ENCODE measurements at regions not wholly inside any gene's neighbourhood (a gene's known extent, or its start where the extent isn't known, plus 50 kb on each side); places are given as distances from the start of the nearest gene placed in this dataset.

- no TSS peak for BruUV-seq (replicated peaks)
- no peak overlapping the region for H3K4me3 ChIP-seq (replicated peaks in 1 of 3; ENCODE audit: insufficient read depth in 1 of 3, low read depth in 1 of 3, low read length in 3 of 3)
- H3K9me3 ChIP-seq (replicated peaks; ENCODE audit: control insufficient read depth, insufficient read depth, low read length) = no peaks in the 10 kb centered on the region
- FAIRE-seq (no peak), DNase-seq (ENCODE audit: low read depth, low spot score) (no peak)
- ChIA-PET CTCF (no interaction called here), POLR2A (no interaction called here)
- dilution Hi-C loops (cut with MboI; ENCODE audit: extremely low pct_ligation_motif_present, low sequenced_read_pairs) = no loop called here
- H3K27ac ChIP-seq (ENCODE audit: insufficient read depth, low read depth, low read length) = no peak overlapping the region
- H2AFZ ChIP-seq (ENCODE audit: low read depth, low read length) = no peak overlapping the region
- H4K20me1 ChIP-seq (replicated peaks; ENCODE audit: control insufficient read depth, extremely low read depth, insufficient read depth, low read length) = no peaks in the 10 kb centered on the region
- no peaks in the 10 kb centered on the region for H3K4me1 ChIP-seq (ENCODE audit: control insufficient read depth, extremely low read depth, insufficient read depth, low read length)
- H3K9me1 ChIP-seq (replicated peaks; ENCODE audit: control insufficient read depth, extremely low read depth, insufficient read depth, low read length) = no peaks in the 10 kb centered on the region
- no peak overlapping the region for H3K9ac ChIP-seq (replicated peaks; ENCODE audit: extremely low read depth, insufficient read depth, low read length)
- no peaks in the 10 kb centered on the region for H3K27me3 ChIP-seq (ENCODE audit: control insufficient read depth in 2 of 2, insufficient read depth in 2 of 2, low read length in 2 of 2)
- no peaks in the 10 kb centered on the region for H3K79me2 ChIP-seq (ENCODE audit: control insufficient read depth, insufficient read depth, low read length)
- no peak for TF ChIP-seq EZH2 (IDR thresholded peaks at IDR 0.05; ENCODE audit: borderline replicate concordance, low read depth, low read length, severe bottlenecking)
- TF ChIP-seq FOS (IDR thresholded peaks at IDR 0.05; ENCODE audit: borderline replicate concordance, insufficient read depth, low read length) = no peak
- no peak for TF ChIP-seq GATA2 (IDR thresholded peaks at IDR 0.05; ENCODE audit: insufficient read depth, insufficient read length, low read depth, low read length)
- no peak for TF ChIP-seq MYC (IDR thresholded peaks at IDR 0.05; ENCODE audit: low read depth, low read length)
- no peak overlapping the region for H3K4me2 ChIP-seq (ENCODE audit: insufficient read depth, low read length)
- intact Hi-C loops (cut with micrococcal nuclease) = no loop called here
- H3K36me3 ChIP-seq (ENCODE audit: control insufficient read depth in 2 of 2, extremely low read depth in 1 of 2, insufficient read depth in 2 of 2, low read length in 2 of 2) = no peaks in the 10 kb centered on the region
Measured at GRCh38 chr3:10645800-10646199, 140.4 kb upstream of the ATP2B2 start.

DNA sequence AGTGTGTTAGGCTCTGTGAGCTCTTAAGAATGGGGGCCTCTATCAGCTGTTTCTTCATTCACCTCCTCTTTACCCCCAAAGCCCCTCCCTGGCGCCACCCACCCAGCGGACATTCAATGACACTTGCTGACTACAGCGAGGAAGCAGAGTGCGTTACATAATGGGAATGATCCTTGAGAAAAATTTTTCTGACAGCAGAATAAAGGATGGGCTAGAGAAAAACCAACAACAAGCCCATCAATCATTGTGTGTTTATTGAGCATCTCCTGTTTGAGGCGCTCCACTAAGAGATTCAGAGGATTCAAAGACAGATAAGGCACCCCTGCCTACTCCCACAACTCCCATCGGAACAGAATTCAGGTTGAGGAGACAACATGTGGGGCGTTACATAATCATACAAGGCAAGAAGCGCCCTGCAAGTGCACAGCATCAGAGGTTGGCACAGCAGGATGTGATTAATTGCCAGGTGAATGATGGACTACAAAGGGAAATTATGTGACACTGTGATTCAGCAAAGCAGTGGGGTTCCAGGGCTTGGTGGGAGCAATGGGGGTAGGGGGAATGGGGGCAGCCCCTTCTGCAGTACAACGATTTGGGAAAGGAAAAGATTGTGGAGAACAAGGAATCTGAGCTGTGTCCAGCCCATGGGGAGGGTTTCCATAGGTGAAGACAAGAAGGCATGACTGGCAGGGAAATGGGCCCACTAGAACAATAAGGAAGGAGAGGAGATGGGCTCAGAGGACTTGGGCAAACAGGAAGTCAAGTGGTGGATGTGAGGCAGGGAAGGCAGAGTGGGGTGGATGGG is 141.3 kb upstream of the ATP2B2 start:
- H2AFZ ChIP-seq (ENCODE audit: low read depth, low read length) = no peak overlapping the region
- no peaks in the 10 kb centered on the region for H4K20me1 ChIP-seq (replicated peaks; ENCODE audit: control insufficient read depth, extremely low read depth, insufficient read depth, low read length)
- TF ChIP-seq, protein P1, sequence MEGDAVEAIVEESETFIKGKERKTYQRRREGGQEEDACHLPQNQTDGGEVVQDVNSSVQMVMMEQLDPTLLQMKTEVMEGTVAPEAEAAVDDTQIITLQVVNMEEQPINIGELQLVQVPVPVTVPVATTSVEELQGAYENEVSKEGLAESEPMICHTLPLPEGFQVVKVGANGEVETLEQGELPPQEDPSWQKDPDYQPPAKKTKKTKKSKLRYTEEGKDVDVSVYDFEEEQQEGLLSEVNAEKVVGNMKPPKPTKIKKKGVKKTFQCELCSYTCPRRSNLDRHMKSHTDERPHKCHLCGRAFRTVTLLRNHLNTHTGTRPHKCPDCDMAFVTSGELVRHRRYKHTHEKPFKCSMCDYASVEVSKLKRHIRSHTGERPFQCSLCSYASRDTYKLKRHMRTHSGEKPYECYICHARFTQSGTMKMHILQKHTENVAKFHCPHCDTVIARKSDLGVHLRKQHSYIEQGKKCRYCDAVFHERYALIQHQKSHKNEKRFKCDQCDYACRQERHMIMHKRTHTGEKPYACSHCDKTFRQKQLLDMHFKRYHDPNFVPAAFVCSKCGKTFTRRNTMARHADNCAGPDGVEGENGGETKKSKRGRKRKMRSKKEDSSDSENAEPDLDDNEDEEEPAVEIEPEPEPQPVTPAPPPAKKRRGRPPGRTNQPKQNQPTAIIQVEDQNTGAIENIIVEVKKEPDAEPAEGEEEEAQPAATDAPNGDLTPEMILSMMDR (IDR thresholded peaks at IDR 0.05; ENCODE audit: extremely low read depth in 1 of 2, insufficient read depth in 1 of 2, low read depth in 1 of 2, low read length in 2 of 2) = no peak
- TF ChIP-seq POLR2A (IDR thresholded peaks at IDR 0.05; ENCODE audit: low read depth, low read length) (no peak), POLR2AphosphoS5 (IDR thresholded peaks at IDR 0.05; ENCODE audit: insufficient read depth, low read depth, low read length) (no peak), EZH2 (IDR thresholded peaks at IDR 0.05; ENCODE audit: borderline replicate concordance, low read depth, low read length, severe bottlenecking) (no peak), GATA2 (IDR thresholded peaks at IDR 0.05; ENCODE audit: insufficient read depth, insufficient read length, low read depth, low read length) (no peak), JUN (IDR thresholded peaks at IDR 0.05; ENCODE audit: borderline replicate concordance, insufficient read depth, insufficient read length, low read depth) (no peak), MYC (IDR thresholded peaks at IDR 0.05; ENCODE audit: low read depth, low read length) (no peak), FOS (IDR thresholded peaks at IDR 0.05; ENCODE audit: borderline replicate concordance, insufficient read depth, low read length) (no peak), MAX (IDR thresholded peaks at IDR 0.05; ENCODE audit: insufficient read depth, insufficient read length) (no peak)
- intact Hi-C loops (cut with micrococcal nuclease) = no loop called here
- H3K36me3 ChIP-seq (ENCODE audit: control insufficient read depth in 2 of 2, extremely low read depth in 1 of 2, insufficient read depth in 2 of 2, low read length in 2 of 2) = no peaks in the 10 kb centered on the region
- ChIA-PET CTCF (no interaction called here), POLR2A (no interaction called here)
- no peaks in the 10 kb centered on the region for H3K79me2 ChIP-seq (ENCODE audit: control insufficient read depth, insufficient read depth, low read length)
- no peaks in the 10 kb centered on the region for H3K9me1 ChIP-seq (replicated peaks; ENCODE audit: control insufficient read depth, extremely low read depth, insufficient read depth, low read length)
- H3K4me2 ChIP-seq (ENCODE audit: insufficient read depth, low read length) = no peak overlapping the region
- H3K4me3 ChIP-seq (replicated peaks in 1 of 3; ENCODE audit: insufficient read depth in 1 of 3, low read depth in 1 of 3, low read length in 3 of 3) = no peak overlapping the region
- dilution Hi-C loops (cut with MboI; ENCODE audit: extremely low pct_ligation_motif_present, low sequenced_read_pairs) = no loop called here
- FAIRE-seq (no peak), DNase-seq (ENCODE audit: low read depth, low spot score) (no peak)
- no peak overlapping the region for H3K27ac ChIP-seq (ENCODE audit: insufficient read depth, low read depth, low read length)
- H3K9me3 ChIP-seq (replicated peaks; ENCODE audit: control insufficient read depth, insufficient read depth, low read length) = no peaks in the 10 kb centered on the region
- no peak overlapping the region for H3K9ac ChIP-seq (replicated peaks; ENCODE audit: extremely low read depth, insufficient read depth, low read length)
- H3K4me1 ChIP-seq (ENCODE audit: control insufficient read depth, extremely low read depth, insufficient read depth, low read length) = no peaks in the 10 kb centered on the region
- no TSS peak for BruUV-seq (replicated peaks)
- no peaks in the 10 kb centered on the region for H3K27me3 ChIP-seq (ENCODE audit: control insufficient read depth in 2 of 2, insufficient read depth in 2 of 2, low read length in 2 of 2)
